Ascending aorta (tissue), 2 donors: ENCODE measurements at regions not wholly inside any gene's neighbourhood (a gene's known extent, or its start where the extent isn't known, plus 50 kb on each side); places are given as distances from the start of the nearest gene placed in this dataset.

Source experiments
- DNase-seq, 2 donors: peaks; one replicate each; pipeline ENCODE4 v3.0.0-alpha.2; 2019; ENCODE audit warnings: low spot score in 2 of 2
- H3K27ac ChIP-seq, 2 donors: fragments of 200-600 bp; sonication (generic); one replicate each; pipeline ENCODE4 v1.5.1; 2016 to 2017; ENCODE audit warnings: mild to moderate bottlenecking in 1 of 2
- H3K27me3 ChIP-seq: fragments of 200-600 bp; sonication (generic); one replicate; pipeline ENCODE4 v1.5.1; 2017
- H3K36me3 ChIP-seq, 2 donors: fragments of 200-600 bp; sonication (generic); one replicate each; pipeline ENCODE4 v1.5.1; 2016
- H3K4me1 ChIP-seq, 2 donors: fragments of 200-600 bp; sonication (generic); one replicate each; pipeline ENCODE4 v1.5.1; 2016 to 2017; ENCODE audit warnings: mild to moderate bottlenecking in 1 of 2
- H3K4me3 ChIP-seq, 2 donors: fragments of 200-600 bp; sonication (generic); one replicate each; pipeline ENCODE4 v1.5.1; 2016 to 2017; ENCODE audit warnings: mild to moderate bottlenecking in 1 of 2
- H3K9me3 ChIP-seq, 2 donors: fragments of 200-600 bp; sonication (generic); one replicate each; pipeline ENCODE4 v1.5.1; 2016
- intact Hi-C: fragments of 100-400 bp; cut with DNase I; formaldehyde crosslinking; loops from one replicate; pipeline ENCODE4 v1.15.1; 2023
- TF ChIP-seq, protein P1 (sequence below), 3 experiments: fragments of 200-600 bp in 2 of 3; fragments of 450-650 bp in 1 of 3; sonication (generic) in 2 of 3; IDR thresholded peaks; one replicate each; pipeline ENCODE4 v1.5.1; 2016 to 2019; ENCODE audit warnings: antibody characterized with exemption in 3 of 3, mild to moderate bottlenecking in 1 of 3, moderate library complexity in 1 of 3

- DNase-seq, result no peak
- H3K27me3 ChIP-seq, result no peaks in the 10 kb centered on the region
- H3K27ac ChIP-seq, result no peak overlapping the region
- intact Hi-C loops, result no loop called here
- H3K9me3 ChIP-seq, result no peaks in the 10 kb centered on the region
- no peaks in the 10 kb centered on the region for H3K36me3 ChIP-seq
- H3K4me3 ChIP-seq, result no peak overlapping the region
- TF ChIP-seq, protein P1, sequence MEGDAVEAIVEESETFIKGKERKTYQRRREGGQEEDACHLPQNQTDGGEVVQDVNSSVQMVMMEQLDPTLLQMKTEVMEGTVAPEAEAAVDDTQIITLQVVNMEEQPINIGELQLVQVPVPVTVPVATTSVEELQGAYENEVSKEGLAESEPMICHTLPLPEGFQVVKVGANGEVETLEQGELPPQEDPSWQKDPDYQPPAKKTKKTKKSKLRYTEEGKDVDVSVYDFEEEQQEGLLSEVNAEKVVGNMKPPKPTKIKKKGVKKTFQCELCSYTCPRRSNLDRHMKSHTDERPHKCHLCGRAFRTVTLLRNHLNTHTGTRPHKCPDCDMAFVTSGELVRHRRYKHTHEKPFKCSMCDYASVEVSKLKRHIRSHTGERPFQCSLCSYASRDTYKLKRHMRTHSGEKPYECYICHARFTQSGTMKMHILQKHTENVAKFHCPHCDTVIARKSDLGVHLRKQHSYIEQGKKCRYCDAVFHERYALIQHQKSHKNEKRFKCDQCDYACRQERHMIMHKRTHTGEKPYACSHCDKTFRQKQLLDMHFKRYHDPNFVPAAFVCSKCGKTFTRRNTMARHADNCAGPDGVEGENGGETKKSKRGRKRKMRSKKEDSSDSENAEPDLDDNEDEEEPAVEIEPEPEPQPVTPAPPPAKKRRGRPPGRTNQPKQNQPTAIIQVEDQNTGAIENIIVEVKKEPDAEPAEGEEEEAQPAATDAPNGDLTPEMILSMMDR (IDR thresholded peaks at IDR 0.05), result no peak
- no peaks in the 10 kb centered on the region for H3K4me1 ChIP-seq
These were observed 295.5 kb upstream of the KAZN start for GRCh38 chr1:14303011-14303410.

- TF ChIP-seq, protein P1 (IDR thresholded peaks at IDR 0.05), result no peak
- DNase-seq, result no peak
These were observed 294.1 kb upstream of the KAZN start for GRCh38 chr1:14304381-14304865.

GRCh38 chr1:14308460-14308859 lies 290.0 kb upstream of the KAZN start:
- Histone ChIP-seq H3K4me3 (no peak overlapping the region), H3K36me3 (no peaks in the 10 kb centered on the region), H3K27ac (no peak overlapping the region), H3K27me3 (no peaks in the 10 kb centered on the region), H3K9me3 (no peaks in the 10 kb centered on the region), H3K4me1 (no peaks in the 10 kb centered on the region)
- intact Hi-C loops, result no loop called here
- DNase-seq, result no peak
- TF ChIP-seq, protein P1 (IDR thresholded peaks at IDR 0.05), result no peak

More at GRCh38 chr1:14304381-14304865, 294.1 kb upstream of the KAZN start:
- Histone ChIP-seq H3K27me3 (no peaks in the 10 kb centered on the region), H3K4me3 (no peak overlapping the region), H3K9me3 (no peaks in the 10 kb centered on the region), H3K36me3 (no peaks in the 10 kb centered on the region), H3K27ac (no peak overlapping the region), H3K4me1 (no peaks in the 10 kb centered on the region)
- intact Hi-C loops, result no loop called here

DNA sequence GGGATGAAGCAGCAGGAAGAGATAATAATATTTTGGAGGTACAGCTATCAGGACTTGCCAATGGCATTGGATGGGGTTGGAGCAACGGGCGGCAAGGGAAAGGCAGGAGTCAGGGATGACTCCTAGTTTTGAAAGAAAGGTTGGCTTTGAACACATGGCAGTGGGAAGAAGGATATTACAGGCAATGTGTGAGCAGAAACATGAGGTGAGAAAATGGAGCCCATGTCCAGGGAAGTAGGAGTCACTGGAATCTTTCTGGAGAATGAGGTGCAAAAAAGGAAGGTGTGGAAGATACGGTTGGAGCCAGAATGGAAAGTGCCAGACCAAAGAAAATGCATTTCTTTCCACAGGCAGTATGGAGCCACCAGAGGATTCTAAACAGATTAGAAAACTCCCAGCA lies 288.5 kb upstream of the KAZN start:
- intact Hi-C loops, result no loop called here
- Histone ChIP-seq H3K4me1 (no peaks in the 10 kb centered on the region), H3K27ac (no peak overlapping the region), H3K9me3 (no peaks in the 10 kb centered on the region), H3K36me3 (no peaks in the 10 kb centered on the region), H3K27me3 (no peaks in the 10 kb centered on the region), H3K4me3 (no peak overlapping the region)
- DNase-seq, result no peak
- TF ChIP-seq, protein P1 (IDR thresholded peaks at IDR 0.05), result no peak

DNA sequence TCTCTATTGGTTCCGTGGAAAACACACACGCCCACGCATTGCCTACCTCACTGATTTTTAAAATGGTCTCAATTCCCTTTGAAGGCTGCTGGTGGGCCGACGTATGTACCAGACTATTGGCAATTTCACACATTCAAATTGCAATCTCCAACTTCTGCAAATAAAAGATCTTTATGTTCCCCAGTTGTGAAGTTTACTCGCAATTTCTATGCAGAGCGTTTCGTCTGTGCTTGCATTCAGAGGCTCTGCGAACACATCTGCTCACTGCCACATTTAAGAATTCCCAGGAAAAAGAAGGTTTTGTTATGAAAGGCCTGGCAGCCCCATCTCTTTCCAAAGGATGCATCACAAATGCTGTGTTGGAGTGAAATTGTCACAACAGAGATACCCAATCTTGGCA lies 288.0 kb upstream of the KAZN start:
- TF ChIP-seq, protein P1 (IDR thresholded peaks at IDR 0.05), result no peak
- Histone ChIP-seq H3K27me3 (no peaks in the 10 kb centered on the region), H3K27ac (no peak overlapping the region), H3K4me3 (no peak overlapping the region), H3K9me3 (no peaks in the 10 kb centered on the region), H3K36me3 (no peaks in the 10 kb centered on the region), H3K4me1 (no peaks in the 10 kb centered on the region)
- DNase-seq, result no peak
- intact Hi-C loops, result no loop called here
